GM12878 (cell line): ENCODE measurements at regions not wholly inside any gene's neighbourhood (a gene's known extent, or its start where the extent isn't known, plus 50 kb on each side); places are given as distances from the start of the nearest gene placed in this dataset.

ENCODE experiments used
- ATF3 ChIP-seq: IDR thresholded peaks from 2 replicates; pipeline ENCODE4 v1.6.1; 2011; ENCODE audit warnings: low read depth, mild to moderate bottlenecking, low read length, moderate library complexity, borderline replicate concordance; ENCODE audit errors: extremely low read depth
- CHD2 ChIP-seq: IDR thresholded peaks from 2 replicates; pipeline ENCODE4 v1.6.1; 2011; ENCODE audit warnings: low read depth, low read length, improper control_type of control experiment, borderline replicate concordance
- CTCF ChIP-seq, 3 experiments: IDR thresholded peaks in 2 of 3; conservative IDR thresholded peaks in 1 of 3; 2 replicates each; pipeline ENCODE4 v1.5.1; 2011; ENCODE audit warnings: low read depth in 3 of 3, low read length in 3 of 3, mild to moderate bottlenecking in 3 of 3, control low read depth in 2 of 3, moderate library complexity in 2 of 3, inconsistent platforms in 1 of 3, mixed read lengths in 1 of 3; ENCODE audit not compliant: control insufficient read depth in 2 of 3, insufficient read depth in 1 of 3; ENCODE audit errors: extremely low read depth in 1 of 3
- CUX1 ChIP-seq: IDR thresholded peaks from 2 replicates; pipeline ENCODE4 v1.6.1; 2012; ENCODE audit warnings: improper control_type of control experiment, low read depth, low read length; ENCODE audit not compliant: insufficient replicate concordance
- NFYB ChIP-seq: IDR thresholded peaks from 2 replicates; pipeline ENCODE4 v1.6.1; 2011; ENCODE audit warnings: low read depth, mild to moderate bottlenecking, low read length, improper control_type of control experiment, moderate library complexity; ENCODE audit not compliant: insufficient read depth
- NR2C1 ChIP-seq: fragments of 450-650 bp; IDR thresholded peaks from 2 replicates; pipeline ENCODE4 v1.6.1; 2017; ENCODE audit warnings: antibody characterized with exemption, mild to moderate bottlenecking, moderate library complexity
- POLR2A ChIP-seq: IDR thresholded peaks from 2 replicates; pipeline ENCODE4 v1.6.1; 2011; ENCODE audit warnings: low read depth, mild to moderate bottlenecking, low read length
- POLR2AphosphoS5 ChIP-seq: IDR thresholded peaks from 2 replicates; pipeline ENCODE4 v1.6.1; 2011; ENCODE audit warnings: mild to moderate bottlenecking, low read length, inconsistent platforms
- RAD51 ChIP-seq: fragments of 450-650 bp; IDR thresholded peaks from 2 replicates; pipeline ENCODE4 v1.6.1; 2016; ENCODE audit warnings: moderate library complexity, mild to moderate bottlenecking, inconsistent platforms
- SRF ChIP-seq, 2 experiments: IDR thresholded peaks; 2 replicates each; pipeline ENCODE4 v1.6.1; 2011; ENCODE audit warnings: low read depth in 2 of 2, low read length in 2 of 2, mild to moderate bottlenecking in 1 of 2, moderate library complexity in 1 of 2
- TAF1 ChIP-seq: IDR thresholded peaks from 2 replicates; pipeline ENCODE4 v1.6.1; 2011; ENCODE audit warnings: mild to moderate bottlenecking, low read depth, low read length, borderline replicate concordance
- USF2 ChIP-seq: IDR thresholded peaks from 2 replicates; pipeline ENCODE4 v1.6.1; 2011; ENCODE audit warnings: low read depth, low read length, improper control_type of control experiment, borderline replicate concordance

GRCh38 chr13:50460358-50460757 is 383.1 kb downstream of the DLEU7 start:
- TF ChIP-seq CUX1, result no peak
- TF ChIP-seq CTCF (IDR thresholded peaks at IDR 0.05 in 2 of 3, conservative IDR thresholded peaks at IDR 0.05 in 1 of 3; ENCODE audit: control insufficient read depth in 2 of 3, extremely low read depth in 1 of 3, insufficient read depth in 1 of 3, low read depth in 3 of 3, low read length in 3 of 3), result no peak
- TF ChIP-seq CHD2, result no peak
- no peak for TF ChIP-seq SRF (IDR thresholded peaks at IDR 0.05; ENCODE audit: low read depth in 2 of 2, low read length in 2 of 2)
- no peak for TF ChIP-seq ATF3
- no peak for TF ChIP-seq TAF1
- TF ChIP-seq RAD51, result no peak
- no peak for TF ChIP-seq NR2C1
- no peak for TF ChIP-seq NFYB
- TF ChIP-seq POLR2AphosphoS5, result no peak
- no peak for TF ChIP-seq USF2
- TF ChIP-seq POLR2A, result no peak
